ENCODE measurements at regions not wholly inside any gene's neighbourhood (a gene's known extent, or its start where the extent isn't known, plus 50 kb on each side); places are given as distances from the start of the nearest gene placed in this dataset.

DNA sequence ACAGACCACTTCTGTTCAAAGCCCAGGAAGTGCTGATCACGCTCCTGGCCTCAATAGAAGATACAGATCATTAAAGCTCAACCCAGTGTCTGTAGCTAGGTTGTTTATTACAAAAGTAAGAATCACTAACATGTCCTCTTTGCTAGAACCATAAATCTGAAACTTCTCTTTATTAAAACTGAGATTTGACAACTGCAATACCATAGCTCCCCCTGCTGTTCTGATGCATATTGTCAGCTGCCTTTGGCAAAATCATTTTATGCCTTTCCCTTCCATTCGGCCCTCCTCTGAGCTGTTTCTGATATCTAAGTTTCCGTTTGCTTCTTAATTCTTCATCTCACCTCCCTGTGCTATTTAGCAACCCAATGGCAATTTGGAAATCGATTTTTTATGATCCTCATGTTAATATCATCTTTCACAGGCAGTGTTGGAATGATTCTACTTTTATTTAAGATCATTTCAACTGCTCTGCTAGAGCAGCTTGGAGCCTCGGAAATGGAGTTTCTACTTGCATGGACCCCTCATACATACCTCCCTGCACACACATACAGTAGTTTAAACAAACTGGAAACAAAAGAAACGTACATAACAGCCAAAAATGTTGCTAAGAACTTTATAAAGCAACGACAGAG is 998.8 kb downstream of the MAT2B start:
- H3K4me3 ChIP-seq (replicated peaks in 1 of 3; ENCODE audit: insufficient read depth in 1 of 3, low read depth in 2 of 3, low read length in 3 of 3): no peak overlapping the region
- no TSS peak for BruUV-seq (replicated peaks)
- ATAC-seq (peak; percentile 47; the same call in 1 of the 3 replicates), FAIRE-seq (peak; percentile 28), DNase-seq (ENCODE audit: low spot score) (peak; percentile 34)
- H4K20me1 ChIP-seq (ENCODE audit: insufficient read depth, low read length): no peaks in the 10 kb centered on the region
- no peaks in the 10 kb centered on the region for H3K36me3 ChIP-seq (replicated peaks in 1 of 2; ENCODE audit: control insufficient read depth in 1 of 2, insufficient read depth in 2 of 2, low read length in 2 of 2)
- 3% methylated on average over 7 of the region's 7 CpGs for WGBS (ENCODE audit: low lambda C conversion rate)
- in situ Hi-C loops (cut with HindIII; ENCODE audit: extremely low pct_ligation_motif_present, low pct_unique_long_range_greater_than_20kb): loop anchor here (5.0 to 25.0 kb wide), 2 partner anchors 492 to 937 kb away; no protein-coding TSS in a partner anchor
- ChIA-PET CTCF (ENCODE audit: low intra/inter-chr PET ratio, low total read pairs) (interaction anchor here (1.5 to 2.5 kb wide), 3 partner anchors 491 to 940 kb away, joined by 5 to 21 read pairs (median 19); no protein-coding TSS in a partner anchor), POLR2A (no interaction called here)
- H3K4me2 ChIP-seq (ENCODE audit: low read depth, low read length): no peak overlapping the region
- no peak overlapping the region for H3K9ac ChIP-seq (ENCODE audit: insufficient read depth, low read depth, low read length)
- H3K4me1 ChIP-seq (ENCODE audit: insufficient read depth, low read length): no peaks in the 10 kb centered on the region
- no peaks in the 10 kb centered on the region for H3K79me2 ChIP-seq (ENCODE audit: insufficient read depth, low read length)
- no peaks in the 10 kb centered on the region for H3K9me3 ChIP-seq (ENCODE audit: low read length)
- H2AFZ ChIP-seq (ENCODE audit: low read length): no peak overlapping the region
- no peaks in the 10 kb centered on the region for H3K27me3 ChIP-seq (ENCODE audit: control insufficient read depth in 1 of 2, insufficient read depth in 2 of 2, low read length in 2 of 2)
- TF ChIP-seq MTA3 (CRISPR knock-in tag; IDR thresholded peaks at IDR 0.05) (no peak), GTF3A (CRISPR knock-in tag; conservative IDR thresholded peaks at IDR 0.05) (no peak), SMC3 (IDR thresholded peaks at IDR 0.05; ENCODE audit: low read length) (peak; percentile 85), HDAC6 (IDR thresholded peaks at IDR 0.05; ENCODE audit: low read depth, low read length) (no peak), STAG1 (CRISPR knock-in tag; IDR thresholded peaks at IDR 0.05) (peak; percentile 80), NFIB (CRISPR knock-in tag; IDR thresholded peaks at IDR 0.05; ENCODE audit: borderline replicate concordance) (no peak), DPF2 (CRISPR knock-in tag; IDR thresholded peaks at IDR 0.05; ENCODE audit: borderline replicate concordance, low read depth) (no peak), RAD21 (CRISPR knock-in tag; IDR thresholded peaks at IDR 0.05) (0 out of 2 replicates have a peak, but pooled peaks have one; percentile 32)
- TF ChIP-seq, protein P1, sequence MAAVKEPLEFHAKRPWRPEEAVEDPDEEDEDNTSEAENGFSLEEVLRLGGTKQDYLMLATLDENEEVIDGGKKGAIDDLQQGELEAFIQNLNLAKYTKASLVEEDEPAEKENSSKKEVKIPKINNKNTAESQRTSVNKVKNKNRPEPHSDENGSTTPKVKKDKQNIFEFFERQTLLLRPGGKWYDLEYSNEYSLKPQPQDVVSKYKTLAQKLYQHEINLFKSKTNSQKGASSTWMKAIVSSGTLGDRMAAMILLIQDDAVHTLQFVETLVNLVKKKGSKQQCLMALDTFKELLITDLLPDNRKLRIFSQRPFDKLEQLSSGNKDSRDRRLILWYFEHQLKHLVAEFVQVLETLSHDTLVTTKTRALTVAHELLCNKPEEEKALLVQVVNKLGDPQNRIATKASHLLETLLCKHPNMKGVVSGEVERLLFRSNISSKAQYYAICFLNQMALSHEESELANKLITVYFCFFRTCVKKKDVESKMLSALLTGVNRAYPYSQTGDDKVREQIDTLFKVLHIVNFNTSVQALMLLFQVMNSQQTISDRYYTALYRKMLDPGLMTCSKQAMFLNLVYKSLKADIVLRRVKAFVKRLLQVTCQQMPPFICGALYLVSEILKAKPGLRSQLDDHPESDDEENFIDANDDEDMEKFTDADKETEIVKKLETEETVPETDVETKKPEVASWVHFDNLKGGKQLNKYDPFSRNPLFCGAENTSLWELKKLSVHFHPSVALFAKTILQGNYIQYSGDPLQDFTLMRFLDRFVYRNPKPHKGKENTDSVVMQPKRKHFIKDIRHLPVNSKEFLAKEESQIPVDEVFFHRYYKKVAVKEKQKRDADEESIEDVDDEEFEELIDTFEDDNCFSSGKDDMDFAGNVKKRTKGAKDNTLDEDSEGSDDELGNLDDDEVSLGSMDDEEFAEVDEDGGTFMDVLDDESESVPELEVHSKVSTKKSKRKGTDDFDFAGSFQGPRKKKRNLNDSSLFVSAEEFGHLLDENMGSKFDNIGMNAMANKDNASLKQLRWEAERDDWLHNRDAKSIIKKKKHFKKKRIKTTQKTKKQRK (IDR thresholded peaks at IDR 0.05; ENCODE audit: low read length): no peak
- TF ChIP-seq, protein P2, sequence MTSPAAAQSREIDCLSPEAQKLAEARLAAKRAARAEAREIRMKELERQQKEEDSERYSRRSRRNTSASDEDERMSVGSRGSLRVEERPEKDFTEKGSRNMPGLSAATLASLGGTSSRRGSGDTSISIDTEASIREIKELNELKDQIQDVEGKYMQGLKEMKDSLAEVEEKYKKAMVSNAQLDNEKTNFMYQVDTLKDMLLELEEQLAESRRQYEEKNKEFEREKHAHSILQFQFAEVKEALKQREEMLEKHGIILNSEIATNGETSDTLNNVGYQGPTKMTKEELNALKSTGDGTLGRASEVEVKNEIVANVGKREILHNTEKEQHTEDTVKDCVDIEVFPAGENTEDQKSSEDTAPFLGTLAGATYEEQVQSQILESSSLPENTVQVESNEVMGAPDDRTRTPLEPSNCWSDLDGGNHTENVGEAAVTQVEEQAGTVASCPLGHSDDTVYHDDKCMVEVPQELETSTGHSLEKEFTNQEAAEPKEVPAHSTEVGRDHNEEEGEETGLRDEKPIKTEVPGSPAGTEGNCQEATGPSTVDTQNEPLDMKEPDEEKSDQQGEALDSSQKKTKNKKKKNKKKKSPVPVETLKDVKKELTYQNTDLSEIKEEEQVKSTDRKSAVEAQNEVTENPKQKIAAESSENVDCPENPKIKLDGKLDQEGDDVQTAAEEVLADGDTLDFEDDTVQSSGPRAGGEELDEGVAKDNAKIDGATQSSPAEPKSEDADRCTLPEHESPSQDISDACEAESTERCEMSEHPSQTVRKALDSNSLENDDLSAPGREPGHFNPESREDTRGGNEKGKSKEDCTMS (CRISPR knock-in tag; conservative IDR thresholded peaks at IDR 0.05): no peak
- TF ChIP-seq, protein P3, sequence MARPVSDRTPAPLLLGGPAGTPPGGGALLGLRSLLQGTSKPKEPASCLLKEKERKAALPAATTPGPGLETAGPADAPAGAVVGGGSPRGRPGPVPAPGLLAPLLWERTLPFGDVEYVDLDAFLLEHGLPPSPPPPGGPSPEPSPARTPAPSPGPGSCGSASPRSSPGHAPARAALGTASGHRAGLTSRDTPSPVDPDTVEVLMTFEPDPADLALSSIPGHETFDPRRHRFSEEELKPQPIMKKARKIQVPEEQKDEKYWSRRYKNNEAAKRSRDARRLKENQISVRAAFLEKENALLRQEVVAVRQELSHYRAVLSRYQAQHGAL (CRISPR knock-in tag; IDR thresholded peaks at IDR 0.05; ENCODE audit: not compliant biosample characterization): no peak
- TF ChIP-seq, protein P4, sequence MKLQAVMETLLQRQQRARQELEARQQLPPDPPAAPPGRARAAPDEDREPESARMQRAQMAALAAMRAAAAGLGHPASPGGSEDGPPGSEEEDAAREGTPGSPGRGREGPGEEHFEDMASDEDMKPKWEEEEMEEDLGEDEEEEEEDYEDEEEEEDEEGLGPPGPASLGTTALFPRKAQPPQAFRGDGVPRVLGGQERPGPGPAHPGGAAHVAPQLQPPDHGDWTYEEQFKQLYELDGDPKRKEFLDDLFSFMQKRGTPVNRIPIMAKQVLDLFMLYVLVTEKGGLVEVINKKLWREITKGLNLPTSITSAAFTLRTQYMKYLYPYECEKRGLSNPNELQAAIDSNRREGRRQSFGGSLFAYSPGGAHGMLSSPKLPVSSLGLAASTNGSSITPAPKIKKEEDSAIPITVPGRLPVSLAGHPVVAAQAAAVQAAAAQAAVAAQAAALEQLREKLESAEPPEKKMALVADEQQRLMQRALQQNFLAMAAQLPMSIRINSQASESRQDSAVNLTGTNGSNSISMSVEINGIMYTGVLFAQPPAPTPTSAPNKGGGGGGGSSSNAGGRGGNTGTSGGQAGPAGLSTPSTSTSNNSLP (IDR thresholded peaks at IDR 0.05; ENCODE audit: low read depth, low read length): 0 out of 2 replicates have a peak, but pooled peaks have one; percentile 36
- TF ChIP-seq, protein P5, sequence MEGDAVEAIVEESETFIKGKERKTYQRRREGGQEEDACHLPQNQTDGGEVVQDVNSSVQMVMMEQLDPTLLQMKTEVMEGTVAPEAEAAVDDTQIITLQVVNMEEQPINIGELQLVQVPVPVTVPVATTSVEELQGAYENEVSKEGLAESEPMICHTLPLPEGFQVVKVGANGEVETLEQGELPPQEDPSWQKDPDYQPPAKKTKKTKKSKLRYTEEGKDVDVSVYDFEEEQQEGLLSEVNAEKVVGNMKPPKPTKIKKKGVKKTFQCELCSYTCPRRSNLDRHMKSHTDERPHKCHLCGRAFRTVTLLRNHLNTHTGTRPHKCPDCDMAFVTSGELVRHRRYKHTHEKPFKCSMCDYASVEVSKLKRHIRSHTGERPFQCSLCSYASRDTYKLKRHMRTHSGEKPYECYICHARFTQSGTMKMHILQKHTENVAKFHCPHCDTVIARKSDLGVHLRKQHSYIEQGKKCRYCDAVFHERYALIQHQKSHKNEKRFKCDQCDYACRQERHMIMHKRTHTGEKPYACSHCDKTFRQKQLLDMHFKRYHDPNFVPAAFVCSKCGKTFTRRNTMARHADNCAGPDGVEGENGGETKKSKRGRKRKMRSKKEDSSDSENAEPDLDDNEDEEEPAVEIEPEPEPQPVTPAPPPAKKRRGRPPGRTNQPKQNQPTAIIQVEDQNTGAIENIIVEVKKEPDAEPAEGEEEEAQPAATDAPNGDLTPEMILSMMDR (CRISPR knock-in tag; IDR thresholded peaks at IDR 0.05): peak; percentile 72
- no peak overlapping the region for H3K27ac ChIP-seq (ENCODE audit: extremely low read length, insufficient read depth, low read length)
- intact Hi-C loops (cut with micrococcal nuclease; ENCODE audit: unreplicated experiment): loop anchor here (1.0 kb wide), 2 partner anchors 808 to 940 kb away; no protein-coding TSS in a partner anchor
